Activated B cell treated with CpG ODN at 0.5 μM for 24 hours (primary cell): ENCODE measurements at regions not wholly inside any gene's neighbourhood (a gene's known extent, or its start where the extent isn't known, plus 50 kb on each side); places are given as distances from the start of the nearest gene placed in this dataset.

Experiments
- ATAC-seq: fragments of 200-7000 bp; cut with Tn5 transposase; one replicate; pipeline ENCODE4 v1.10.0; 2021; ENCODE audit warnings: low read depth, mild to moderate bottlenecking, moderate library complexity
- CTCF ChIA-PET: fragments of 350-600 bp; sonication (Branson Sonifier 250); formaldehyde crosslinking; loops from one replicate; lab custom pipeline; 2021; ENCODE audit warnings: antibody characterized with exemption; lab: Charles Lee
- POLR2A ChIA-PET: fragments of 350-600 bp; sonication (Branson Sonifier 250); formaldehyde crosslinking; loops from one replicate; lab custom pipeline; 2021; ENCODE audit warnings: antibody characterized with exemption; lab: Charles Lee
- DNase-seq: peaks from one replicate; pipeline ENCODE4 v3.0.0; 2022
- H3K27ac Mint-ChIP-seq: one replicate; pipeline ENCODE4 v1.8.0; 2020; ENCODE audit warnings: mixed read lengths
- H3K27me3 Mint-ChIP-seq: one replicate; pipeline ENCODE4 v1.8.0; 2021; ENCODE audit warnings: mixed read lengths
- H3K36me3 Mint-ChIP-seq: one replicate; pipeline ENCODE4 v1.8.0; 2021; ENCODE audit warnings: low read depth, mixed read lengths
- H3K4me1 Mint-ChIP-seq: one replicate; pipeline ENCODE4 v1.8.0; 2021; ENCODE audit warnings: mixed read lengths
- H3K4me3 Mint-ChIP-seq: one replicate; pipeline ENCODE4 v1.8.0; 2020; ENCODE audit warnings: mild to moderate bottlenecking, mixed read lengths
- H3K9me3 Mint-ChIP-seq: one replicate; pipeline ENCODE4 v1.8.0; 2020; ENCODE audit warnings: mixed read lengths
- CTCF ChIP-seq: fragments of 200-600 bp; IDR thresholded peaks from one replicate; pipeline ENCODE4 v1.8.0; 2022; ENCODE audit warnings: antibody characterized with exemption, mild to moderate bottlenecking
- intact Hi-C: fragments of 100-400 bp; cut with micrococcal nuclease; formaldehyde crosslinking; loops from one replicate; pipeline ENCODE4 v1.15.1; 2024

- no peak for ATAC-seq
- intact Hi-C loops = no loop called here
- CTCF ChIA-PET = no interaction called here
Observed at GRCh38 chr3:87336761-87337160, 60.4 kb upstream of the POU1F1 start.

GRCh38 chr3:87335931-87336330, 59.5 kb upstream of the POU1F1 start:
- no peaks in the 10 kb centered on the region for H3K9me3 Mint-ChIP-seq
- intact Hi-C loops = no loop called here
- no peaks in the 10 kb centered on the region for H3K36me3 Mint-ChIP-seq
- ChIA-PET CTCF (no interaction called here), POLR2A (no interaction called here)
- no peaks in the 10 kb centered on the region for H3K4me1 Mint-ChIP-seq
- H3K27me3 Mint-ChIP-seq = no peaks in the 10 kb centered on the region
- DNase-seq (no peak), ATAC-seq (no peak)
- H3K27ac Mint-ChIP-seq = no peak overlapping the region
- no peak for TF ChIP-seq CTCF
- H3K4me3 Mint-ChIP-seq = no peak overlapping the region

More at GRCh38 chr3:87336761-87337160, 60.4 kb upstream of the POU1F1 start:
- no peak for DNase-seq
- Mint-ChIP-seq H3K4me3 (no peak overlapping the region), H3K4me1 (no peaks in the 10 kb centered on the region), H3K9me3 (peaks cover 2% of the 10 kb centered on the region), H3K36me3 (no peaks in the 10 kb centered on the region), H3K27ac (no peak overlapping the region), H3K27me3 (no peaks in the 10 kb centered on the region)
- no peak for TF ChIP-seq CTCF
- POLR2A ChIA-PET = no interaction called here

- DNase-seq (no peak), ATAC-seq (no peak)
- CTCF ChIA-PET = no interaction called here
- no peak overlapping the region for H3K27ac Mint-ChIP-seq
- no peaks in the 10 kb centered on the region for H3K4me1 Mint-ChIP-seq
- intact Hi-C loops = no loop called here
- H3K9me3 Mint-ChIP-seq = no peaks in the 10 kb centered on the region
- TF ChIP-seq CTCF = no peak
- POLR2A ChIA-PET = no interaction called here
- H3K4me3 Mint-ChIP-seq = no peak overlapping the region
- H3K27me3 Mint-ChIP-seq = no peaks in the 10 kb centered on the region
- no peaks in the 10 kb centered on the region for H3K36me3 Mint-ChIP-seq
Observed at GRCh38 chr3:87333393-87333892, 57.1 kb upstream of the POU1F1 start.

GRCh38 chr3:87332789-87333188, 56.4 kb upstream of the POU1F1 start:
- TF ChIP-seq CTCF = no peak
- Mint-ChIP-seq H3K4me3 (no peak overlapping the region), H3K27me3 (no peaks in the 10 kb centered on the region), H3K9me3 (no peaks in the 10 kb centered on the region), H3K36me3 (no peaks in the 10 kb centered on the region), H3K27ac (no peak overlapping the region), H3K4me1 (no peaks in the 10 kb centered on the region)
- intact Hi-C loops = no loop called here
- ATAC-seq = no peak
- POLR2A ChIA-PET = no interaction called here
- no peak for DNase-seq
- CTCF ChIA-PET = interaction anchor here (0.6 kb wide), 1 partner anchor 26 kb away, joined by 3 read pairs; no protein-coding TSS in a partner anchor

GRCh38 chr3:87329065-87329464, 52.7 kb upstream of the POU1F1 start:
- Mint-ChIP-seq H3K4me3 (no peak overlapping the region), H3K4me1 (no peaks in the 10 kb centered on the region), H3K9me3 (no peaks in the 10 kb centered on the region), H3K27me3 (peaks cover 2% of the 10 kb centered on the region), H3K36me3 (no peaks in the 10 kb centered on the region), H3K27ac (no peak overlapping the region)
- DNase-seq (no peak), ATAC-seq (no peak)
- ChIA-PET POLR2A (no interaction called here), CTCF (no interaction called here)
- no peak for TF ChIP-seq CTCF
- intact Hi-C loops = no loop called here
